A549 (cell line): ENCODE measurements at regions not wholly inside any gene's neighbourhood (a gene's known extent, or its start where the extent isn't known, plus 50 kb on each side); places are given as distances from the start of the nearest gene placed in this dataset.

Experiments used
- ATAC-seq, 2 experiments: fragments of 200-7000 bp in 1 of 2; fragments of >200 bp in 1 of 2; cut with Nextera tagmentation in 1 of 2; cut with Tn5 transposase in 1 of 2; 3 replicates each; pipeline versions ENCODE4 v1.8.0 to v1.9.1; 2018 to 2020; ENCODE audit warnings: mild to moderate bottlenecking in 1 of 2, moderate library complexity in 1 of 2
- CTCF ChIA-PET: fragments of 300-600 bp; sonication (Branson Sonifier 250); formaldehyde crosslinking; extraction: SDS; loops from one replicate; lab custom pipeline; 2021; ENCODE audit warnings: antibody characterized with exemption, inconsistent platforms; lab: Yijun Ruan, JAX
- POLR2A ChIA-PET: fragments of 350-600 bp; formaldehyde crosslinking; extraction: SDS; loops from one replicate; lab custom pipeline; 2021; ENCODE audit warnings: antibody characterized with exemption, inconsistent platforms; lab: Yijun Ruan, JAX
- DNase-seq, 2 experiments: peaks; one replicate each; pipeline versions ENCODE4 v3.0.0 to v3.0.0-alpha.2; 2011 to 2016; ENCODE audit warnings: low read depth in 1 of 2, low spot score in 1 of 2
- FAIRE-seq: peaks from 2 replicates; lab custom pipeline; 2011; peaks lifted over from hg19 to GRCh38; lab: Jason Lieb, UNC
- H3K27ac ChIP-seq, 2 experiments: fragments of >200 bp; sonication (Bioruptor Twin); formaldehyde crosslinking; 3 replicates each; pipeline ENCODE4 v1.5.1; 2016 to 2017
- H3K4me1 ChIP-seq: fragments of >200 bp; sonication (Bioruptor Twin); formaldehyde crosslinking; 3 replicates; pipeline ENCODE4 v1.6.1; 2016
- H3K4me2 ChIP-seq: fragments of >200 bp; sonication (Bioruptor Twin); formaldehyde crosslinking; 3 replicates; pipeline ENCODE4 v1.6.1; 2016
- H3K4me3 ChIP-seq: fragments of >200 bp; sonication (Bioruptor Twin); formaldehyde crosslinking; 3 replicates; pipeline ENCODE4 v1.5.1; 2016
- H3K9me3 ChIP-seq: fragments of >200 bp; sonication (Bioruptor Twin); formaldehyde crosslinking; 3 replicates; pipeline ENCODE4 v1.6.1; 2016
- CHD2 ChIP-seq: fragments of 150-350 bp; IDR thresholded peaks from 2 replicates; pipeline ENCODE4 v1.6.1; 2014; ENCODE audit warnings: low read length; ENCODE audit not compliant: partially characterized antibody
- CHD4 ChIP-seq: fragments of 200-600 bp; sonication (generic); IDR thresholded peaks from 2 replicates; pipeline ENCODE4 v1.6.1; 2016; ENCODE audit warnings: antibody characterized with exemption, mild to moderate bottlenecking, borderline replicate concordance
- FOSL2 ChIP-seq, 2 experiments: fragments of 450-650 bp in 1 of 2; fragments of >200 bp in 1 of 2; sonication (Bioruptor Twin) in 1 of 2; formaldehyde crosslinking; IDR thresholded peaks; 2 replicates each; pipeline versions ENCODE4 v1.5.0 to v1.6.1; 2016 to 2020; ENCODE audit warnings: mild to moderate bottlenecking in 1 of 2, moderate library complexity in 1 of 2
- HDAC2 ChIP-seq: fragments of 200-600 bp; sonication (generic); IDR thresholded peaks from 2 replicates; pipeline ENCODE4 v1.6.1; 2016
- HES2 ChIP-seq: fragments of >200 bp; sonication (Bioruptor Twin); formaldehyde crosslinking; IDR thresholded peaks from 2 replicates; pipeline ENCODE4 v1.6.1; 2016
- HMGXB4 ChIP-seq: fragments of 250-450 bp; sonication (Bioruptor Pico); IDR thresholded peaks from 2 replicates; pipeline ENCODE4 v1.5.0; 2021; ENCODE audit warnings: mild to moderate bottlenecking, moderate library complexity, borderline replicate concordance
- HOXB13 ChIP-seq: fragments of 250-450 bp; sonication (Bioruptor Pico); IDR thresholded peaks from 2 replicates; pipeline ENCODE4 v1.5.0; 2020; ENCODE audit warnings: low read depth, mild to moderate bottlenecking, moderate library complexity
- HOXB5 ChIP-seq: fragments of 250-450 bp; sonication (Bioruptor Pico); IDR thresholded peaks from 2 replicates; pipeline ENCODE4 v1.5.0; 2020; ENCODE audit warnings: mild to moderate bottlenecking, moderate library complexity
- KDM5A ChIP-seq: fragments of 200-600 bp; sonication (generic); IDR thresholded peaks from 2 replicates; pipeline ENCODE4 v1.6.1; 2016; ENCODE audit warnings: antibody characterized with exemption, mild to moderate bottlenecking
- MAZ ChIP-seq: fragments of 150-350 bp; IDR thresholded peaks from 2 replicates; pipeline ENCODE4 v1.6.1; 2014; ENCODE audit warnings: antibody characterized with exemption, low read depth, low read length, borderline replicate concordance
- NFE2L2 ChIP-seq: fragments of 150-350 bp; conservative IDR thresholded peaks from 2 replicates; pipeline ENCODE4 v1.6.1; 2014; ENCODE audit warnings: low read length
- POLR2AphosphoS2 ChIP-seq: conservative IDR thresholded peaks from 2 replicates; pipeline ENCODE4 v1.6.1; 2012; ENCODE audit warnings: low read length, improper control_type of control experiment, inconsistent platforms
- REST ChIP-seq: fragments of 200-600 bp; sonication (generic); IDR thresholded peaks from 2 replicates; pipeline ENCODE4 v1.6.1; 2016; ENCODE audit warnings: antibody characterized with exemption, mild to moderate bottlenecking, moderate library complexity
- RFX5 ChIP-seq: fragments of 450-650 bp; IDR thresholded peaks from 2 replicates; pipeline ENCODE4 v1.7.1; 2014; ENCODE audit warnings: antibody characterized with exemption, mild to moderate bottlenecking, moderate library complexity
- SREBF2 ChIP-seq: fragments of 450-650 bp; IDR thresholded peaks from 2 replicates; pipeline ENCODE4 v1.6.1; 2014; ENCODE audit warnings: mild to moderate bottlenecking, moderate library complexity
- ZFP36 ChIP-seq: fragments of 450-650 bp; IDR thresholded peaks from 2 replicates; pipeline ENCODE4 v1.6.1; 2014; ENCODE audit warnings: borderline replicate concordance; ENCODE audit not compliant: partially characterized antibody
- ZNF302 ChIP-seq: fragments of 250-450 bp; sonication (Bioruptor Pico); IDR thresholded peaks from 2 replicates; pipeline ENCODE4 v1.9.0; 2021; ENCODE audit warnings: inconsistent platforms, mild to moderate bottlenecking, moderate library complexity
- WGBS: methylation state at CpG from one replicate; pipeline ENCODE4 v1.1.6; 2017; ENCODE audit errors: missing lambda C conversion rate; 5-methylcytosine and 5-hydroxymethylcytosine counted together
- TF ChIP-seq, protein P1 (sequence below): IDR thresholded peaks from 2 replicates; pipeline ENCODE4 v1.6.1; 2012

DNA sequence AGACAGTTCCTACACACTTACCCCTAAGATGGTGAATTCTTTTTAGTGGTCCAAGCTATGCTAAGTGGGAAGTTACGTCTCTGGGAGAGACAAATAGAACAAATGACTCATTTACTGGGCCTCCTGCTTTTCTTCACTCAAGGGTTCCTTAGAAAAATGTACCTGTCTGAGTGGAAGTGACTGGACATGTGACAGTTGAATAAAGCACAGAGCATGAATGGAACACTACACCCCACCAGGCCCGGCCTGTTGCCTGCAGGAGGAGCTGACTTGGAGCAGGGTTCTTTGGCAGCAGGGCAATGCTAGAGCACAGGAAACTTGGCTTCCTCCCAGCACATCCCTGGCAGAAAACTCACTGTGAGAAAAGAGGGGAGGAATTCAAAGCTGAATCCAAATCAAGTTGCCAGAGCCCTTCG is 451.0 kb upstream of the SETBP1 start:
- FAIRE-seq = no peak
- ATAC-seq = no peak

GRCh38 chr18:44231936-44232335 is 448.8 kb upstream of the SETBP1 start:
- no peaks in the 10 kb centered on the region for H3K9me3 ChIP-seq
- 3% methylated on average over 4 of the region's 4 CpGs for WGBS
- CTCF ChIA-PET = no interaction called here
- no peak overlapping the region for H3K27ac ChIP-seq
- no peak for TF ChIP-seq MAZ
- TF ChIP-seq SREBF2 = no peak
- no peak for TF ChIP-seq HOXB13 (CRISPR knock-in tag)
- no peak for TF ChIP-seq CHD4
- no peak for TF ChIP-seq FOSL2 (IDR thresholded peaks at IDR 0.05)
- TF ChIP-seq FOSL2 (CRISPR knock-in tag; IDR thresholded peaks at IDR 0.05) = no peak
- TF ChIP-seq, protein P1, sequence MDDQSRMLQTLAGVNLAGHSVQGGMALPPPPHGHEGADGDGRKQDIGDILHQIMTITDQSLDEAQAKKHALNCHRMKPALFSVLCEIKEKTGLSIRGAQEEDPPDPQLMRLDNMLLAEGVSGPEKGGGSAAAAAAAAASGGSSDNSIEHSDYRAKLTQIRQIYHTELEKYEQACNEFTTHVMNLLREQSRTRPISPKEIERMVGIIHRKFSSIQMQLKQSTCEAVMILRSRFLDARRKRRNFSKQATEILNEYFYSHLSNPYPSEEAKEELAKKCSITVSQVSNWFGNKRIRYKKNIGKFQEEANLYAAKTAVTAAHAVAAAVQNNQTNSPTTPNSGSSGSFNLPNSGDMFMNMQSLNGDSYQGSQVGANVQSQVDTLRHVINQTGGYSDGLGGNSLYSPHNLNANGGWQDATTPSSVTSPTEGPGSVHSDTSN = no peak
- TF ChIP-seq ZFP36 = no peak
- TF ChIP-seq POLR2AphosphoS2 = no peak
- no peak for TF ChIP-seq NFE2L2
- TF ChIP-seq KDM5A = no peak
- TF ChIP-seq CHD2 = no peak
- no peak for TF ChIP-seq HMGXB4 (CRISPR knock-in tag)
- no peak for TF ChIP-seq HES2
- no peak for TF ChIP-seq RFX5
- TF ChIP-seq REST = no peak
- TF ChIP-seq, all 56 proteins: peak for 0
- POLR2A ChIA-PET = no interaction called here
- Histone ChIP-seq H3K4me2 (no peak overlapping the region), H3K4me1 (no peaks in the 10 kb centered on the region), H3K4me3 (no peak overlapping the region)
- no peak for ATAC-seq
- DNase-seq = no peak
- FAIRE-seq = no peak

More for the DNA sequence above, 451.0 kb upstream of the SETBP1 start:
- Histone ChIP-seq H3K27ac (no peak overlapping the region), H3K4me2 (no peak overlapping the region), H3K9me3 (no peaks in the 10 kb centered on the region), H3K4me1 (no peaks in the 10 kb centered on the region), H3K4me3 (no peak overlapping the region)
- ChIA-PET POLR2A (no interaction called here), CTCF (no interaction called here)
- TF ChIP-seq HOXB5 (CRISPR knock-in tag) = no peak
- TF ChIP-seq HES2 = no peak
- TF ChIP-seq KDM5A = no peak
- no peak for TF ChIP-seq ZNF302 (CRISPR knock-in tag)
- TF ChIP-seq HDAC2 = no peak
- WGBS = 15% methylated on average over 3 of the region's 3 CpGs
- DNase-seq = no peak
